SK-N-SH (cell line): ENCODE measurements at regions not wholly inside any gene's neighbourhood (a gene's known extent, or its start where the extent isn't known, plus 50 kb on each side); places are given as distances from the start of the nearest gene placed in this dataset.
A peak's percentile ranks its signal among the peaks of the same experiment; 100 is the strongest.

Experiments
- CTCF ChIA-PET: fragments of 300-600, 350-600 bp; formaldehyde crosslinking; extraction: SDS; loops from one replicate; lab custom pipeline; 2021; lab: Yijun Ruan, JAX
- POLR2A ChIA-PET: fragments of 350-600 bp; sonication (Branson Sonifier 250); formaldehyde crosslinking; extraction: SDS; loops from one replicate; lab custom pipeline; 2020; ENCODE audit warnings: antibody characterized with exemption, inconsistent platforms; lab: Yijun Ruan, JAX
- DNase-seq: peaks from one replicate; pipeline ENCODE4 v3.0.0; 2012
- H2AFZ ChIP-seq: fragments of 200-600 bp; sonication (generic); 2 replicates; pipeline ENCODE4 v1.8.1; 2016; ENCODE audit warnings: antibody characterized with exemption, mild to moderate bottlenecking, low read depth
- H3F3A ChIP-seq: fragments of 200-600 bp; sonication (generic); replicated peaks from 2 replicates; pipeline ENCODE3; 2016; ENCODE audit warnings: antibody characterized with exemption, mild to moderate bottlenecking; ENCODE audit not compliant: insufficient read depth
- H3K27ac ChIP-seq, 2 experiments: fragments of 200-500 bp in 1 of 2; fragments of 200-600 bp in 1 of 2; sonication (Bioruptor generic) in 1 of 2; sonication (generic), shearing (Covaris generic) in 1 of 2; 2 replicates each; pipeline versions ENCODE4 v1.5.1 to v1.6.1; 2014 to 2016; ENCODE audit warnings: low read depth in 2 of 2, inconsistent platforms in 1 of 2, low read length in 1 of 2, mild to moderate bottlenecking in 1 of 2, mixed read lengths in 1 of 2
- H3K27me3 ChIP-seq: fragments of 200-600 bp; sonication (generic), shearing (Covaris generic); 2 replicates; pipeline ENCODE4 v1.6.1; 2016; ENCODE audit warnings: mixed run types; ENCODE audit not compliant: insufficient read depth
- H3K36me3 ChIP-seq, 2 experiments: fragments of 200-500 bp in 1 of 2; fragments of 200-600 bp in 1 of 2; sonication (Bioruptor generic) in 1 of 2; sonication (generic) in 1 of 2; replicated peaks in 1 of 2; 2 replicates each; pipeline versions ENCODE3 to v1.5.1; 2014 to 2016; ENCODE audit warnings: low read length in 1 of 2, mild to moderate bottlenecking in 1 of 2; ENCODE audit not compliant: insufficient read depth in 2 of 2, control insufficient read depth in 1 of 2
- H3K4me1 ChIP-seq, 2 experiments: fragments of 200-500 bp in 1 of 2; fragments of 200-600 bp in 1 of 2; sonication (Bioruptor generic) in 1 of 2; sonication (generic), shearing (Covaris generic) in 1 of 2; 2 replicates each; pipeline versions ENCODE4 v1.5.1 to v1.6.1; 2014 to 2016; ENCODE audit warnings: low read depth in 1 of 2, low read length in 1 of 2, mixed run types in 1 of 2; ENCODE audit not compliant: insufficient read depth in 2 of 2, control insufficient read depth in 1 of 2
- H3K4me2 ChIP-seq: fragments of 200-600 bp; sonication (generic), shearing (Covaris generic); 2 replicates; pipeline ENCODE4 v1.6.1; 2017; ENCODE audit warnings: mixed run types
- H3K4me3 ChIP-seq, 2 experiments: fragments of 200-500 bp in 1 of 2; fragments of 200-600 bp in 1 of 2; sonication (Bioruptor generic) in 1 of 2; sonication (generic), shearing (Covaris generic) in 1 of 2; 2 replicates each; pipeline versions ENCODE4 v1.5.1 to v1.8.1; 2014 to 2016; ENCODE audit warnings: low read depth in 2 of 2, inconsistent platforms in 1 of 2, low read length in 1 of 2, mild to moderate bottlenecking in 1 of 2, mixed read lengths in 1 of 2, moderate library complexity in 1 of 2
- H3K79me2 ChIP-seq: fragments of 200-600 bp; sonication (generic); 2 replicates; pipeline ENCODE4 v1.8.1; 2017; ENCODE audit warnings: mild to moderate bottlenecking; ENCODE audit not compliant: insufficient read depth
- H3K9ac ChIP-seq: fragments of 200-600 bp; sonication (generic); 2 replicates; pipeline ENCODE4 v1.6.1; 2017; ENCODE audit warnings: mixed run types
- H3K9me2 ChIP-seq: fragments of 200-600 bp; sonication (generic); 2 replicates; pipeline ENCODE4 v1.6.1; 2017; ENCODE audit warnings: mixed run types
- H3K9me3 ChIP-seq: fragments of 200-600 bp; sonication (generic); 2 replicates; pipeline ENCODE4 v1.6.1; 2017; ENCODE audit warnings: mixed run types, mild to moderate bottlenecking, moderate library complexity
- H4K20me1 ChIP-seq: fragments of 200-600 bp; sonication (generic); 2 replicates; pipeline ENCODE4 v1.6.1; 2017; ENCODE audit warnings: mild to moderate bottlenecking, mixed run types; ENCODE audit not compliant: insufficient read depth
- CHD2 ChIP-seq: fragments of 150-350 bp; IDR thresholded peaks from 2 replicates; pipeline ENCODE4 v1.6.1; 2018; ENCODE audit warnings: low read length; ENCODE audit not compliant: partially characterized antibody
- ELF1 ChIP-seq: IDR thresholded peaks from 2 replicates; pipeline ENCODE4 v1.4.0; 2012
- EP300 ChIP-seq, 2 experiments: IDR thresholded peaks; 2 replicates each; pipeline versions ENCODE4 v1.4.0 to v1.6.1; 2012; ENCODE audit warnings: borderline replicate concordance in 1 of 2, low read depth in 1 of 2, low read length in 1 of 2
- FOSL2 ChIP-seq: IDR thresholded peaks from 2 replicates; pipeline ENCODE4 v1.4.0; 2012; ENCODE audit warnings: low read depth, mild to moderate bottlenecking, moderate library complexity, borderline replicate concordance
- FOXJ3 ChIP-seq: sonication (generic); formaldehyde crosslinking; IDR thresholded peaks from 2 replicates; pipeline ENCODE4 v1.5.1; 2020; ENCODE audit warnings: mild to moderate bottlenecking, missing genetic modification reagents
- GABPA ChIP-seq: IDR thresholded peaks from 2 replicates; pipeline ENCODE4 v1.4.0; 2012; ENCODE audit warnings: low read depth, mild to moderate bottlenecking
- GATA2 ChIP-seq: sonication (generic); formaldehyde crosslinking; IDR thresholded peaks from 2 replicates; pipeline ENCODE4 v1.5.0; 2020; ENCODE audit warnings: mild to moderate bottlenecking, missing genetic modification reagents
- JUND ChIP-seq: IDR thresholded peaks from 2 replicates; pipeline ENCODE4 v1.4.0; 2012
- MEF2A ChIP-seq: IDR thresholded peaks from 2 replicates; pipeline ENCODE4 v1.4.0; 2012; ENCODE audit warnings: low read depth, borderline replicate concordance
- NRF1 ChIP-seq: IDR thresholded peaks from 2 replicates; pipeline ENCODE4 v1.6.1; 2012; ENCODE audit warnings: low read depth, mild to moderate bottlenecking, low read length
- RAD21 ChIP-seq: IDR thresholded peaks from 2 replicates; pipeline ENCODE4 v1.6.1; 2012; ENCODE audit warnings: mild to moderate bottlenecking, low read length
- RCOR1 ChIP-seq: fragments of 150-350 bp; IDR thresholded peaks from 2 replicates; pipeline ENCODE4 v1.6.1; 2017; ENCODE audit warnings: antibody characterized with exemption, low read length
- RFX5 ChIP-seq: IDR thresholded peaks from 2 replicates; pipeline ENCODE4 v1.6.1; 2012; ENCODE audit warnings: mild to moderate bottlenecking, improper control_type of control experiment, low read length
- RXRA ChIP-seq: IDR thresholded peaks from 2 replicates; pipeline ENCODE4 v1.4.0; 2012; ENCODE audit warnings: low read depth, mild to moderate bottlenecking, borderline replicate concordance
- SIN3A ChIP-seq: IDR thresholded peaks from 2 replicates; pipeline ENCODE4 v1.6.1; 2012; ENCODE audit warnings: low read depth, mild to moderate bottlenecking, low read length, moderate library complexity, borderline replicate concordance
- SMC3 ChIP-seq: IDR thresholded peaks from 2 replicates; pipeline ENCODE4 v1.6.1; 2012; ENCODE audit warnings: low read depth, low read length, improper control_type of control experiment
- TAF1 ChIP-seq: IDR thresholded peaks from 2 replicates; pipeline ENCODE4 v1.6.1; 2012; ENCODE audit warnings: low read depth, mild to moderate bottlenecking, low read length, moderate library complexity, borderline replicate concordance
- TCF12 ChIP-seq: IDR thresholded peaks from 2 replicates; pipeline ENCODE4 v1.4.0; 2012
- TEAD4 ChIP-seq: IDR thresholded peaks from 2 replicates; pipeline ENCODE4 v1.4.0; 2012; ENCODE audit warnings: mild to moderate bottlenecking, borderline replicate concordance; ENCODE audit not compliant: insufficient read depth
- USF1 ChIP-seq: IDR thresholded peaks from 2 replicates; pipeline ENCODE4 v1.4.0; 2012; ENCODE audit warnings: low read depth, borderline replicate concordance
- USF2 ChIP-seq: fragments of 150-350 bp; IDR thresholded peaks from 2 replicates; pipeline ENCODE4 v1.6.1; 2017; ENCODE audit warnings: antibody characterized with exemption, low read length, low read depth, borderline replicate concordance
- YY1 ChIP-seq: IDR thresholded peaks from 2 replicates; pipeline ENCODE4 v1.4.0; 2012; ENCODE audit warnings: low read depth, mild to moderate bottlenecking
- ZBTB33 ChIP-seq: IDR thresholded peaks from 2 replicates; pipeline ENCODE4 v1.4.0; 2012; ENCODE audit warnings: low read depth, borderline replicate concordance
- WGBS: methylation state at CpG from one replicate; pipeline ENCODE4 v1.1.6; 2017; ENCODE audit warnings: low lambda C conversion rate; 5-methylcytosine and 5-hydroxymethylcytosine counted together
- TF ChIP-seq, protein P1 (sequence below): IDR thresholded peaks from 2 replicates; pipeline ENCODE4 v1.4.0; 2012; ENCODE audit warnings: low read depth
- TF ChIP-seq, protein P2 (sequence below): fragments of 200-600 bp; sonication (generic); IDR thresholded peaks from 2 replicates; pipeline ENCODE4 v1.6.1; 2017; ENCODE audit warnings: antibody characterized with exemption, mild to moderate bottlenecking, moderate library complexity
- TF ChIP-seq, protein P3 (sequence below): IDR thresholded peaks from 2 replicates; pipeline ENCODE4; 2012

DNA sequence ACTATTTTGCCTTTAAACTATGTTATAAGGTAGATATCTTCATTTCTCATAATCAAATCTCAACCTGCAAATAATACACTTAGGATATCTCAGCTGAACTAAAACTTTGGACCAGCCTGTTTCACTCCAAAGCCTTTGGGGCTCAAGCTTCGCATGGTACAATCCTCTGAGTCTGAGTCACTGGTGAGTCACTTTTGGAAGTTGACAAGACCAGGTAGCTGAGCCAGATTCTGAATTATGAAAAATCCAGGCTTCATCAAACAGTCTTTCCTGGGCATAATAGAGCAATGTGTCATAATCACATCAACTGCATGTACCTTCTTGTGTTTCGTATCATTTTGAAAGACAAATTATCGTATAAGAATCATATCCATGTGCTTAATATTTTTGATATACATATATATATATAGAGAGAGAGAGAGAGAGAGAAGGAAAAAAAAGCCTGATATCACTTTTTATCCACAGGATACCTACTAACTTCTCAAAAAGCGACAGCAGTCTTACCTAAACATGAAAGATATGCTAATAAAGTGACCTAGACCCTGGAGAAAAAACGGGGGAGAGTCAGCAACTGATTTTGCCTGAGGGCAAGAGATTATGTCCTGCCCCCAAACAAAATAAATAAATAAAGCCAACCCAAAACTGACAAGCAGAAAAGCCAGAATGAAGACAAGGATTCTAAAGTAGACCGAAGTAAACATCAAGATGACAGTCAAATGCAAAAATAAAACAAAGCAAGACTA is 263.9 kb upstream of the TGFBR2 start:
- Histone ChIP-seq H2AFZ (no peak overlapping the region), H3K27ac (peak overlapping the region; percentile 58 to 90; a peak in 3 of 4 replicates), H3K4me3 (no peak overlapping the region), H3K27me3 (no peaks in the 10 kb centered on the region), H3K4me1 (peaks cover 0 to 63% of the 10 kb centered on the region in 2 experiments), H3K9me3 (no peaks in the 10 kb centered on the region), H3K9ac (peak overlapping the region; percentile 40; the same call in 1 of the 2 replicates), H3K9me2 (no peaks in the 10 kb centered on the region), H4K20me1 (no peaks in the 10 kb centered on the region), H3K79me2 (no peaks in the 10 kb centered on the region), H3F3A (peaks cover 56% of the 10 kb centered on the region), H3K36me3 (no peaks in the 10 kb centered on the region), H3K4me2 (peak overlapping the region; percentile 41; the same call in 1 of the 2 replicates)
- POLR2A ChIA-PET = no interaction called here
- 24% methylated on average over 6 of the region's 6 CpGs for WGBS
- CTCF ChIA-PET = interaction anchor here (0.8 to 1.0 kb wide), 2 partner anchors 9 to 44 kb away, joined by 3 read pairs; no protein-coding TSS in a partner anchor
- no peak for DNase-seq
- TF ChIP-seq GABPA (no peak), USF1 (no peak), EP300 (IDR thresholded peaks at IDR 0.05; ENCODE audit: borderline replicate concordance in 1 of 2, low read depth in 1 of 2, low read length in 1 of 2) (peak; percentile 57 to 95), ZBTB33 (peak; percentile 60; the same call in 1 of the 2 replicates), RCOR1 (no peak), TEAD4 (peak; percentile 88), CHD2 (no peak), SMC3 (no peak), TCF12 (peak; percentile 93), RFX5 (no peak), ELF1 (no peak), FOXJ3 (CRISPR knock-in tag) (no peak), FOSL2 (peak; percentile 100), RAD21 (no peak), YY1 (0 out of 2 replicates have a peak, but pooled peaks have one; percentile 3), JUND (peak; percentile 100), SIN3A (peak; percentile 52; the same call in 1 of the 2 replicates), NRF1 (no peak), TAF1 (peak; percentile 49; the same call in 1 of the 2 replicates), GATA2 (CRISPR knock-in tag) (no peak), MEF2A (0 out of 2 replicates have a peak, but pooled peaks have one; percentile 20), USF2 (no peak), RXRA (peak; percentile 83; the same call in 1 of the 2 replicates)
- TF ChIP-seq, protein P1, sequence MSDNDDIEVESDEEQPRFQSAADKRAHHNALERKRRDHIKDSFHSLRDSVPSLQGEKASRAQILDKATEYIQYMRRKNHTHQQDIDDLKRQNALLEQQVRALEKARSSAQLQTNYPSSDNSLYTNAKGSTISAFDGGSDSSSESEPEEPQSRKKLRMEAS = peak; percentile 57; the same call in 1 of the 2 replicates
- TF ChIP-seq, protein P2, sequence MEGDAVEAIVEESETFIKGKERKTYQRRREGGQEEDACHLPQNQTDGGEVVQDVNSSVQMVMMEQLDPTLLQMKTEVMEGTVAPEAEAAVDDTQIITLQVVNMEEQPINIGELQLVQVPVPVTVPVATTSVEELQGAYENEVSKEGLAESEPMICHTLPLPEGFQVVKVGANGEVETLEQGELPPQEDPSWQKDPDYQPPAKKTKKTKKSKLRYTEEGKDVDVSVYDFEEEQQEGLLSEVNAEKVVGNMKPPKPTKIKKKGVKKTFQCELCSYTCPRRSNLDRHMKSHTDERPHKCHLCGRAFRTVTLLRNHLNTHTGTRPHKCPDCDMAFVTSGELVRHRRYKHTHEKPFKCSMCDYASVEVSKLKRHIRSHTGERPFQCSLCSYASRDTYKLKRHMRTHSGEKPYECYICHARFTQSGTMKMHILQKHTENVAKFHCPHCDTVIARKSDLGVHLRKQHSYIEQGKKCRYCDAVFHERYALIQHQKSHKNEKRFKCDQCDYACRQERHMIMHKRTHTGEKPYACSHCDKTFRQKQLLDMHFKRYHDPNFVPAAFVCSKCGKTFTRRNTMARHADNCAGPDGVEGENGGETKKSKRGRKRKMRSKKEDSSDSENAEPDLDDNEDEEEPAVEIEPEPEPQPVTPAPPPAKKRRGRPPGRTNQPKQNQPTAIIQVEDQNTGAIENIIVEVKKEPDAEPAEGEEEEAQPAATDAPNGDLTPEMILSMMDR = no peak
- TF ChIP-seq, protein P3, sequence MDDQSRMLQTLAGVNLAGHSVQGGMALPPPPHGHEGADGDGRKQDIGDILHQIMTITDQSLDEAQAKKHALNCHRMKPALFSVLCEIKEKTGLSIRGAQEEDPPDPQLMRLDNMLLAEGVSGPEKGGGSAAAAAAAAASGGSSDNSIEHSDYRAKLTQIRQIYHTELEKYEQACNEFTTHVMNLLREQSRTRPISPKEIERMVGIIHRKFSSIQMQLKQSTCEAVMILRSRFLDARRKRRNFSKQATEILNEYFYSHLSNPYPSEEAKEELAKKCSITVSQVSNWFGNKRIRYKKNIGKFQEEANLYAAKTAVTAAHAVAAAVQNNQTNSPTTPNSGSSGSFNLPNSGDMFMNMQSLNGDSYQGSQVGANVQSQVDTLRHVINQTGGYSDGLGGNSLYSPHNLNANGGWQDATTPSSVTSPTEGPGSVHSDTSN = peak; percentile 90
